Endothelial cell of umbilical vein (primary cell): ENCODE measurements at regions not wholly inside any gene's neighbourhood (a gene's known extent, or its start where the extent isn't known, plus 50 kb on each side); places are given as distances from the start of the nearest gene placed in this dataset.

Source experiments
- BruUV-seq: library from RNA; stranded (reverse); fragments of 400-500 nt; replicated peaks from 2 replicates; lab custom pipeline; 2021; lab: Mats Ljungman, UMichigan
- CTCF ChIA-PET: fragments of 300-600, 350-600 bp; sonication (Branson Sonifier 250); formaldehyde crosslinking; loops from one replicate; lab custom pipeline; 2021; ENCODE audit warnings: antibody characterized with exemption, inconsistent platforms; lab: Charles Lee
- POLR2A ChIA-PET: fragments of 300-600, 350-600 bp; sonication (Branson Sonifier 250); formaldehyde crosslinking; loops from one replicate; lab custom pipeline; 2021; ENCODE audit warnings: antibody characterized with exemption, inconsistent platforms; lab: Charles Lee
- DNase-seq: peaks from one replicate; pipeline ENCODE4 v3.0.0-alpha.2; 2011; ENCODE audit warnings: low read depth, low spot score
- FAIRE-seq: peaks from 2 replicates; lab custom pipeline; 2011; peaks lifted over from hg19 to GRCh38; lab: Jason Lieb, UNC
- H2AFZ ChIP-seq: 2 replicates; pipeline ENCODE4 v1.6.0; 2012; ENCODE audit warnings: low read depth, low read length, control low read depth, inconsistent platforms
- H3K27ac ChIP-seq: 2 replicates; pipeline ENCODE4 v1.5.1; 2011; ENCODE audit warnings: low read depth, mild to moderate bottlenecking, control low read depth, low read length, moderate library complexity; ENCODE audit not compliant: insufficient read depth
- H3K27me3 ChIP-seq, 2 experiments: 2 replicates each; pipeline versions ENCODE4 v1.6.0 to v1.6.1; 2011; ENCODE audit warnings: low read length in 2 of 2, mixed read lengths in 1 of 2; ENCODE audit not compliant: control insufficient read depth in 2 of 2, insufficient read depth in 2 of 2
- H3K36me3 ChIP-seq, 2 experiments: 2 replicates in 1 of 2; 3 replicates in 1 of 2; pipeline ENCODE4 v1.5.1; 2011; ENCODE audit warnings: low read length in 2 of 2, mild to moderate bottlenecking in 1 of 2, moderate library complexity in 1 of 2; ENCODE audit not compliant: control insufficient read depth in 2 of 2, insufficient read depth in 2 of 2; ENCODE audit errors: extremely low read depth in 1 of 2
- H3K4me1 ChIP-seq: 3 replicates; pipeline ENCODE4 v1.5.1; 2011; ENCODE audit warnings: mild to moderate bottlenecking, low read length; ENCODE audit not compliant: control insufficient read depth, insufficient read depth; ENCODE audit errors: extremely low read depth
- H3K4me2 ChIP-seq: 2 replicates; pipeline ENCODE4 v1.6.1; 2011; ENCODE audit warnings: low read length, control low read depth, mixed read lengths; ENCODE audit not compliant: insufficient read depth
- H3K4me3 ChIP-seq, 3 experiments: fragments of 200-600 bp in 1 of 3; sonication (generic), shearing (Covaris generic) in 1 of 3; replicated peaks in 1 of 3; 2 replicates each; pipeline ENCODE4 v1.5.1; 2011 to 2016; ENCODE audit warnings: control low read depth in 3 of 3, low read length in 3 of 3, mild to moderate bottlenecking in 2 of 3, inconsistent platforms in 1 of 3, low read depth in 1 of 3, moderate library complexity in 1 of 3; ENCODE audit not compliant: insufficient read depth in 1 of 3
- H3K79me2 ChIP-seq: 2 replicates; pipeline ENCODE4 v1.6.0; 2012; ENCODE audit warnings: low read length, inconsistent platforms; ENCODE audit not compliant: control insufficient read depth, insufficient read depth
- H3K9ac ChIP-seq: replicated peaks from 2 replicates; pipeline ENCODE3; 2011; ENCODE audit warnings: low read length, control low read depth; ENCODE audit not compliant: insufficient read depth; ENCODE audit errors: extremely low read depth
- H3K9me1 ChIP-seq: replicated peaks from 3 replicates; pipeline ENCODE4 v1.6.0; 2011; ENCODE audit warnings: mild to moderate bottlenecking, low read length; ENCODE audit not compliant: control insufficient read depth, insufficient read depth; ENCODE audit errors: extremely low read depth
- H3K9me3 ChIP-seq: replicated peaks from 2 replicates; pipeline ENCODE4 v1.5.1; 2012; ENCODE audit warnings: low read length, inconsistent platforms; ENCODE audit not compliant: control insufficient read depth, insufficient read depth
- H4K20me1 ChIP-seq: replicated peaks from 2 replicates; pipeline ENCODE3; 2011; ENCODE audit warnings: mild to moderate bottlenecking, low read length; ENCODE audit not compliant: control insufficient read depth, insufficient read depth; ENCODE audit errors: extremely low read depth
- CTCF ChIP-seq, 2 donors: IDR thresholded peaks; 1 replicate in 1 of 2; 2 replicates in 1 of 2; pipeline ENCODE4 v1.5.1; 2011; ENCODE audit warnings: low read length in 2 of 2, mild to moderate bottlenecking in 2 of 2, moderate library complexity in 2 of 2, control low read depth in 1 of 2, inconsistent platforms in 1 of 2, low read depth in 1 of 2; ENCODE audit not compliant: insufficient read depth in 1 of 2; ENCODE audit errors: extremely low read depth in 1 of 2
- EZH2 ChIP-seq: IDR thresholded peaks from 2 replicates; pipeline ENCODE4 v1.6.1; 2012; ENCODE audit warnings: borderline replicate concordance, low read depth, mild to moderate bottlenecking, moderate library complexity, low read length, inconsistent platforms; ENCODE audit not compliant: severe bottlenecking
- FOS ChIP-seq: IDR thresholded peaks from 2 replicates; pipeline ENCODE4 v1.6.1; 2011; ENCODE audit warnings: mild to moderate bottlenecking, low read length, moderate library complexity, borderline replicate concordance; ENCODE audit not compliant: insufficient read depth
- GATA2 ChIP-seq: IDR thresholded peaks from 2 replicates; pipeline ENCODE4 v1.7.0; 2011; ENCODE audit warnings: low read depth, mild to moderate bottlenecking, moderate library complexity, mixed read lengths, low read length; ENCODE audit not compliant: insufficient read length, insufficient read depth
- JUN ChIP-seq: IDR thresholded peaks from 2 replicates; pipeline ENCODE4 v1.6.1; 2011; ENCODE audit warnings: borderline replicate concordance, low read depth; ENCODE audit not compliant: insufficient read length, insufficient read depth
- MYC ChIP-seq: IDR thresholded peaks from one replicate; pipeline ENCODE4 v1.6.1; 2011; ENCODE audit warnings: mild to moderate bottlenecking, low read depth, low read length
- POLR2A ChIP-seq: IDR thresholded peaks from 2 replicates; pipeline ENCODE4 v1.6.1; 2012; ENCODE audit warnings: low read depth, mild to moderate bottlenecking, control low read depth, low read length
- POLR2AphosphoS5 ChIP-seq: IDR thresholded peaks from 2 replicates; pipeline ENCODE4 v1.6.1; 2012; ENCODE audit warnings: low read depth, mild to moderate bottlenecking, control low read depth, low read length, moderate library complexity; ENCODE audit not compliant: insufficient read depth
- dilution Hi-C: fragments of 300-500 bp; cut with MboI; formaldehyde crosslinking; loops from one replicate; pipeline ENCODE4 v1.15.0; 2019; ENCODE audit warnings: low sequenced_read_pairs; ENCODE audit not compliant: extremely low pct_ligation_motif_present
- intact Hi-C: fragments of 100-400 bp; cut with micrococcal nuclease; formaldehyde crosslinking; loops from one replicate; pipeline ENCODE4 v1.10.0; 2022
- TF ChIP-seq, protein P1 (sequence below): IDR thresholded peaks from 2 replicates; pipeline ENCODE4 v1.6.1; 2011; ENCODE audit not compliant: insufficient read depth, insufficient read length

- no peak overlapping the region for H2AFZ ChIP-seq
- ChIA-PET POLR2A (no interaction called here), CTCF (no interaction called here)
- no peaks in the 10 kb centered on the region for H3K36me3 ChIP-seq
- no TSS peak for BruUV-seq
- no peak overlapping the region for H3K27ac ChIP-seq
- FAIRE-seq (no peak), DNase-seq (no peak)
- H4K20me1 ChIP-seq, result no peaks in the 10 kb centered on the region
- H3K4me1 ChIP-seq, result no peaks in the 10 kb centered on the region
- no peaks in the 10 kb centered on the region for H3K9me3 ChIP-seq
- H3K4me3 ChIP-seq, result no peak overlapping the region
- TF ChIP-seq CTCF (IDR thresholded peaks at IDR 0.05; ENCODE audit: extremely low read depth in 1 of 2, insufficient read depth in 1 of 2, low read depth in 1 of 2, low read length in 2 of 2) (no peak), FOS (no peak), EZH2 (no peak), GATA2 (no peak), MYC (no peak), POLR2A (no peak), POLR2AphosphoS5 (no peak), JUN (no peak)
- TF ChIP-seq, protein P1, sequence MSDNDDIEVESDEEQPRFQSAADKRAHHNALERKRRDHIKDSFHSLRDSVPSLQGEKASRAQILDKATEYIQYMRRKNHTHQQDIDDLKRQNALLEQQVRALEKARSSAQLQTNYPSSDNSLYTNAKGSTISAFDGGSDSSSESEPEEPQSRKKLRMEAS, result no peak
- H3K27me3 ChIP-seq, result no peaks in the 10 kb centered on the region
- dilution Hi-C loops, result no loop called here
- no peak overlapping the region for H3K9ac ChIP-seq
- H3K9me1 ChIP-seq, result no peaks in the 10 kb centered on the region
- H3K4me2 ChIP-seq, result no peak overlapping the region
- intact Hi-C loops, result no loop called here
- no peaks in the 10 kb centered on the region for H3K79me2 ChIP-seq
Observed at GRCh38 chr2:118633371-118634018, 214.0 kb downstream of the EN1 start.
